HepG2 (cell line): ENCODE measurements at regions not wholly inside any gene's neighbourhood (a gene's known extent, or its start where the extent isn't known, plus 50 kb on each side); places are given as distances from the start of the nearest gene placed in this dataset.

ENCODE experiments used
- ARID3A ChIP-seq: IDR thresholded peaks from 2 replicates; pipeline ENCODE4 v1.6.1; 2012; ENCODE audit warnings: low read depth, low read length, improper control_type of control experiment
- ELF4 ChIP-seq: sonication (generic); formaldehyde crosslinking; IDR thresholded peaks from 2 replicates; pipeline ENCODE4 v1.5.0; 2020; ENCODE audit warnings: missing genetic modification reagents, mild to moderate bottlenecking, moderate library complexity, borderline replicate concordance
- FOXO4 ChIP-seq: sonication (generic); formaldehyde crosslinking; conservative IDR thresholded peaks from 2 replicates; pipeline ENCODE4 v1.8.1; 2023; ENCODE audit warnings: missing genetic modification reagents
- LRRFIP1 ChIP-seq: sonication (generic); formaldehyde crosslinking; conservative IDR thresholded peaks from 2 replicates; pipeline ENCODE4 v1.4.0; 2020; ENCODE audit warnings: missing genetic modification reagents
- MTF1 ChIP-seq: sonication (generic); formaldehyde crosslinking; IDR thresholded peaks from 2 replicates; pipeline ENCODE4 v1.5.0; 2020; ENCODE audit warnings: missing genetic modification reagents
- NKX3-1 ChIP-seq: sonication (generic); formaldehyde crosslinking; IDR thresholded peaks from 2 replicates; pipeline ENCODE4 v1.5.0; 2020; ENCODE audit warnings: missing genetic modification reagents
- PRMT3 ChIP-seq: sonication (generic); formaldehyde crosslinking; IDR thresholded peaks from 2 replicates; pipeline ENCODE4 v1.8.1; 2022; ENCODE audit warnings: low read depth, mild to moderate bottlenecking, moderate library complexity, missing genetic modification reagents, borderline replicate concordance
- RBM39 ChIP-seq: fragments of 200-400 bp; formaldehyde crosslinking; IDR thresholded peaks from one replicate; pipeline ENCODE4 v1.6.1; 2018; ENCODE audit warnings: antibody characterized with exemption, mild to moderate bottlenecking, low read depth, low read length; ENCODE audit not compliant: poor library complexity, severe bottlenecking
- TFDP2 ChIP-seq: sonication (generic); formaldehyde crosslinking; IDR thresholded peaks from 2 replicates; pipeline ENCODE4 v1.4.0; 2020; ENCODE audit warnings: missing genetic modification reagents
- ZNF501 ChIP-seq: sonication (generic); formaldehyde crosslinking; IDR thresholded peaks from 2 replicates; pipeline ENCODE4 v1.5.1; 2020; ENCODE audit warnings: mild to moderate bottlenecking, moderate library complexity, missing genetic modification reagents

GRCh38 chr11:95697614-95698408, 91.8 kb downstream of the FAM76B start (continued):
- no peak for TF ChIP-seq ARID3A
- no peak for TF ChIP-seq ZNF501
- no peak for TF ChIP-seq RBM39
- no peak for TF ChIP-seq ELF4 (CRISPR knock-in tag)
- no peak for TF ChIP-seq TFDP2 (CRISPR knock-in tag)
- TF ChIP-seq LRRFIP1 (CRISPR knock-in tag), result no peak
- no peak for TF ChIP-seq FOXO4 (CRISPR knock-in tag)
- no peak for TF ChIP-seq MTF1 (CRISPR knock-in tag)
- no peak for TF ChIP-seq NKX3-1 (CRISPR knock-in tag)
- no peak for TF ChIP-seq PRMT3 (CRISPR knock-in tag)
- TF ChIP-seq, all 625 proteins: peak for 0
